ENCODE measurements at regions not wholly inside any gene's neighbourhood (a gene's known extent, or its start where the extent isn't known, plus 50 kb on each side); places are given as distances from the start of the nearest gene placed in this dataset.

GRCh38 chr7:156465186-156465585 lies 175.4 kb upstream of the RNF32 start:
- no peak for TF ChIP-seq REST (IDR thresholded peaks at IDR 0.05; ENCODE audit: unreplicated experiment)
- no peak for TF ChIP-seq POLR2AphosphoS5 (IDR thresholded peaks at IDR 0.05; ENCODE audit: low read depth)
- TF ChIP-seq, protein P1, sequence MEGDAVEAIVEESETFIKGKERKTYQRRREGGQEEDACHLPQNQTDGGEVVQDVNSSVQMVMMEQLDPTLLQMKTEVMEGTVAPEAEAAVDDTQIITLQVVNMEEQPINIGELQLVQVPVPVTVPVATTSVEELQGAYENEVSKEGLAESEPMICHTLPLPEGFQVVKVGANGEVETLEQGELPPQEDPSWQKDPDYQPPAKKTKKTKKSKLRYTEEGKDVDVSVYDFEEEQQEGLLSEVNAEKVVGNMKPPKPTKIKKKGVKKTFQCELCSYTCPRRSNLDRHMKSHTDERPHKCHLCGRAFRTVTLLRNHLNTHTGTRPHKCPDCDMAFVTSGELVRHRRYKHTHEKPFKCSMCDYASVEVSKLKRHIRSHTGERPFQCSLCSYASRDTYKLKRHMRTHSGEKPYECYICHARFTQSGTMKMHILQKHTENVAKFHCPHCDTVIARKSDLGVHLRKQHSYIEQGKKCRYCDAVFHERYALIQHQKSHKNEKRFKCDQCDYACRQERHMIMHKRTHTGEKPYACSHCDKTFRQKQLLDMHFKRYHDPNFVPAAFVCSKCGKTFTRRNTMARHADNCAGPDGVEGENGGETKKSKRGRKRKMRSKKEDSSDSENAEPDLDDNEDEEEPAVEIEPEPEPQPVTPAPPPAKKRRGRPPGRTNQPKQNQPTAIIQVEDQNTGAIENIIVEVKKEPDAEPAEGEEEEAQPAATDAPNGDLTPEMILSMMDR (conservative IDR thresholded peaks at IDR 0.05; ENCODE audit: low read depth in 2 of 2) = no peak
- no peak for TF ChIP-seq EZH2 (IDR thresholded peaks at IDR 0.05; ENCODE audit: low read depth, unreplicated experiment)
- TF ChIP-seq ZNF331 (CRISPR knock-in tag; IDR thresholded peaks at IDR 0.05; ENCODE audit: low read depth) = no peak
- TF ChIP-seq STAT1 (IDR thresholded peaks at IDR 0.05; ENCODE audit: unreplicated experiment) = no peak
- no peak for TF ChIP-seq EZH2phosphoT487 (IDR thresholded peaks at IDR 0.05; ENCODE audit: unreplicated experiment)
- no peak for TF ChIP-seq CREB1 (CRISPR knock-in tag; IDR thresholded peaks at IDR 0.05; ENCODE audit: low read depth)
- no peak for TF ChIP-seq JUNB (IDR thresholded peaks at IDR 0.05; ENCODE audit: unreplicated experiment)
- TF ChIP-seq ZNF114 (CRISPR knock-in tag; IDR thresholded peaks at IDR 0.05) = no peak

Data from GM23338 (cell line).